B cell (primary cell): ENCODE measurements at regions not wholly inside any gene's neighbourhood (a gene's known extent, or its start where the extent isn't known, plus 50 kb on each side); places are given as distances from the start of the nearest gene placed in this dataset.

Experiments used
- EZH2 ChIP-seq: IDR thresholded peaks from 2 replicates; pipeline ENCODE4 v1.6.1; 2012; ENCODE audit warnings: borderline replicate concordance, low read depth, mild to moderate bottlenecking, moderate library complexity, low read length; ENCODE audit not compliant: insufficient read depth, poor library complexity, severe bottlenecking
- TF ChIP-seq, protein P1 (sequence below): fragments of 200-600 bp; IDR thresholded peaks from one replicate; pipeline ENCODE4 v1.8.0; 2022; ENCODE audit warnings: antibody characterized with exemption, mild to moderate bottlenecking

DNA sequence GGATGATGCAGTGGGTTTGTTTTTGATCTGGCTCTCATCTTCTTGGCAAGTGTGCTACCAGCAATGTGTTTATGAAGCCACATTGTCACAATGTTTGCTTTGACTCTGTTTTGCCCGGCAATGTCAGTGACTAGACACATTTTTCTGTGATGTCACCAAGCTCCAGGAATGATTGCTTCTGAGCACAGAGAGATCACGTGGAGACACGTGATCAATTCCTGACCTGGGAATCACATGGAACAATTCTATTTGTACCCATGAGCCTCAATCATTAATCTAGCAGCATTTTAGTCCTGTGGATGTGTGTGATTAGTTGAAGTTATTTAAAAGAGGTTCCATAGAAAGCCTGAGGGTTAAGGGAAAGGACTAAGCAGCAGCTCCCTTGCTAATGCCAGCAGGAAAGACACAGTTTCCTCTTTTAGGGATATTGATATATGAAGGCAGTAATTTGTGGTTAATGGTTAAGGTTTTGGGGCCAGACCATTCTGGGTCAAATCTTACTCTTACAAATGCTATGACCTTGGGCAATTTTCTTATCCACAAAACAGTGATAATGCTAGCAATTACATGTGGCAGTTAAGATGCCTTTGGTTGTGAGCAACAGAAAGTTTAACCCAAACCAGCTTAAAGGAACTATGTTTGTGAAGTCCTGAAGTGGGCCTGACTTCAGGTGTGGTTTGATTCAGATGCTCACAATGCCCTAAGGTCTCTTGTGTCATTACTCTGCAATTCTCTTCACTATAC lies 59.0 kb downstream of the FASLG start:
- TF ChIP-seq EZH2: no peak
- TF ChIP-seq, protein P1, sequence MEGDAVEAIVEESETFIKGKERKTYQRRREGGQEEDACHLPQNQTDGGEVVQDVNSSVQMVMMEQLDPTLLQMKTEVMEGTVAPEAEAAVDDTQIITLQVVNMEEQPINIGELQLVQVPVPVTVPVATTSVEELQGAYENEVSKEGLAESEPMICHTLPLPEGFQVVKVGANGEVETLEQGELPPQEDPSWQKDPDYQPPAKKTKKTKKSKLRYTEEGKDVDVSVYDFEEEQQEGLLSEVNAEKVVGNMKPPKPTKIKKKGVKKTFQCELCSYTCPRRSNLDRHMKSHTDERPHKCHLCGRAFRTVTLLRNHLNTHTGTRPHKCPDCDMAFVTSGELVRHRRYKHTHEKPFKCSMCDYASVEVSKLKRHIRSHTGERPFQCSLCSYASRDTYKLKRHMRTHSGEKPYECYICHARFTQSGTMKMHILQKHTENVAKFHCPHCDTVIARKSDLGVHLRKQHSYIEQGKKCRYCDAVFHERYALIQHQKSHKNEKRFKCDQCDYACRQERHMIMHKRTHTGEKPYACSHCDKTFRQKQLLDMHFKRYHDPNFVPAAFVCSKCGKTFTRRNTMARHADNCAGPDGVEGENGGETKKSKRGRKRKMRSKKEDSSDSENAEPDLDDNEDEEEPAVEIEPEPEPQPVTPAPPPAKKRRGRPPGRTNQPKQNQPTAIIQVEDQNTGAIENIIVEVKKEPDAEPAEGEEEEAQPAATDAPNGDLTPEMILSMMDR: no peak
